ENCODE measurements at regions not wholly inside any gene's neighbourhood (a gene's known extent, or its start where the extent isn't known, plus 50 kb on each side); places are given as distances from the start of the nearest gene placed in this dataset.

GRCh38 chr20:60967431-60968316 lies 284.4 kb upstream of the CDH4 start:
- 92% methylated on average over 19 of the region's 56 CpGs; no CpG with 5 or more reads in 1 of the 2 experiments for WGBS, 2 experiments (ENCODE audit: extremely low coverage in 1 of 2, insufficient coverage in 1 of 2, insufficient read length in 1 of 2, insufficient replicate concordance in 2 of 2, low coverage in 1 of 2, low lambda C conversion rate in 2 of 2, missing lambda C conversion rate in 1 of 2)
- TF ChIP-seq YY1 (IDR thresholded peaks at IDR 0.05; ENCODE audit: low read depth, low read length): no peak
- no peak for TF ChIP-seq KDM1A (IDR thresholded peaks at IDR 0.05; ENCODE audit: borderline replicate concordance, low read length)
- no peak for TF ChIP-seq GTF2F1 (IDR thresholded peaks at IDR 0.05; ENCODE audit: borderline replicate concordance, low read depth, low read length)
- no peak for TF ChIP-seq GABPA (IDR thresholded peaks at IDR 0.05; ENCODE audit: borderline replicate concordance, insufficient read depth, low read length)
- TF ChIP-seq KDM5A (IDR thresholded peaks at IDR 0.05; ENCODE audit: low read length): no peak

More at GRCh38 chr20:60967431-60968316, 284.4 kb upstream of the CDH4 start:
- no peak for FAIRE-seq
- H2BK120ac ChIP-seq (replicated peaks; ENCODE audit: low read depth, low read length): no peak overlapping the region
- H3K23me2 ChIP-seq (ENCODE audit: low read depth, low read length): no peaks in the 10 kb centered on the region
- H3K79me2 ChIP-seq (ENCODE audit: control insufficient read depth in 1 of 2, insufficient read depth in 2 of 2, low read length in 2 of 2): no peaks in the 10 kb centered on the region
- H3K18ac ChIP-seq (ENCODE audit: extremely low read depth, low read length): no peak overlapping the region
- H2AK5ac ChIP-seq (ENCODE audit: low read depth, low read length): no peak overlapping the region
- H2BK5ac ChIP-seq (ENCODE audit: low read depth, low read length): no peak overlapping the region
- no peak overlapping the region for H3K56ac ChIP-seq (replicated peaks; ENCODE audit: insufficient read length, low read depth, low read length)
- H3K23ac ChIP-seq (ENCODE audit: insufficient read length): no peak overlapping the region
- no peak for DNase-seq (ENCODE audit: low read depth in 1 of 2, low spot score in 2 of 2)
- H4K91ac ChIP-seq (replicated peaks; ENCODE audit: insufficient read length, low read length): no peak overlapping the region
- H4K5ac ChIP-seq (ENCODE audit: insufficient read length, low read depth, low read length): no peak overlapping the region
- H4K8ac ChIP-seq (ENCODE audit: extremely low read depth, insufficient read depth, low read length): no peak overlapping the region; the same call in 1 of the 2 replicates
- H3K27ac ChIP-seq (ENCODE audit: low read depth, low read length): no peak overlapping the region
- H3K4me3 ChIP-seq (ENCODE audit: extremely low read depth in 1 of 4, insufficient read depth in 2 of 4, low read depth in 3 of 4, low read length in 4 of 4): no peak overlapping the region
- no peaks in the 10 kb centered on the region for H3K9me3 ChIP-seq (ENCODE audit: insufficient read depth in 2 of 2, low read depth in 1 of 2, low read length in 1 of 2)
- no peaks in the 10 kb centered on the region for H3K36me3 ChIP-seq (ENCODE audit: control insufficient read depth in 2 of 4, insufficient read depth in 4 of 4, low read length in 3 of 4)
- H3K27me3 ChIP-seq (replicated peaks in 1 of 4; ENCODE audit: control insufficient read depth in 3 of 4, extremely low read depth in 1 of 4, insufficient read depth in 3 of 4, low read length in 3 of 4): peaks cover 0 to 4% (median 1%) of the 10 kb centered on the region in 4 experiments; a peak in 3 of 7 replicates
- H2AFZ ChIP-seq (ENCODE audit: low read length): no peak overlapping the region
- no peaks in the 10 kb centered on the region for H3K79me1 ChIP-seq (ENCODE audit: low read depth, low read length)
- no peaks in the 10 kb centered on the region for H4K20me1 ChIP-seq (replicated peaks in 1 of 2; ENCODE audit: control insufficient read depth in 1 of 2, insufficient read depth in 2 of 2, low read length in 2 of 2)
- no peak overlapping the region for H2BK12ac ChIP-seq (ENCODE audit: low read depth, low read length)
- H3K4me2 ChIP-seq (ENCODE audit: insufficient read depth in 1 of 2, low read depth in 2 of 2, low read length in 2 of 2): no peak overlapping the region
- ChIA-PET POLR2A (ENCODE audit: partially characterized antibody) (no interaction called here), CTCF (ENCODE audit: partially characterized antibody) (interaction anchor here (0.6 to 0.8 kb wide), 2 partner anchors 13 to 295 kb away, joined by 3 read pairs; no protein-coding TSS in a partner anchor)
- no peak overlapping the region for H3K4ac ChIP-seq (replicated peaks; ENCODE audit: insufficient read length, low read depth, low read length)
- no peaks in the 10 kb centered on the region for H3K4me1 ChIP-seq (replicated peaks in 1 of 4; ENCODE audit: control insufficient read depth in 3 of 4, insufficient read depth in 4 of 4, low read length in 3 of 4)
- no peak overlapping the region for H2BK20ac ChIP-seq (ENCODE audit: low read length)
- H3K9ac ChIP-seq (replicated peaks in 1 of 4; ENCODE audit: extremely low read depth in 1 of 4, low read depth in 3 of 4, low read length in 3 of 4): no peak overlapping the region
- H2BK15ac ChIP-seq (ENCODE audit: low read length): no peak overlapping the region
- H3K14ac ChIP-seq (ENCODE audit: insufficient read length): no peak overlapping the region

All from H1 (cell line).